GM19023 (cell line): ENCODE measurements at regions not wholly inside any gene's neighbourhood (a gene's known extent, or its start where the extent isn't known, plus 50 kb on each side); places are given as distances from the start of the nearest gene placed in this dataset.

ENCODE experiments used
- ATAC-seq: cut with Tn5 transposase; IDR thresholded peaks from one replicate; pipeline ENCODE4 v1.9.1; 2021; ENCODE audit warnings: mild to moderate bottlenecking, moderate library complexity; ENCODE audit not compliant: unreplicated experiment

DNA sequence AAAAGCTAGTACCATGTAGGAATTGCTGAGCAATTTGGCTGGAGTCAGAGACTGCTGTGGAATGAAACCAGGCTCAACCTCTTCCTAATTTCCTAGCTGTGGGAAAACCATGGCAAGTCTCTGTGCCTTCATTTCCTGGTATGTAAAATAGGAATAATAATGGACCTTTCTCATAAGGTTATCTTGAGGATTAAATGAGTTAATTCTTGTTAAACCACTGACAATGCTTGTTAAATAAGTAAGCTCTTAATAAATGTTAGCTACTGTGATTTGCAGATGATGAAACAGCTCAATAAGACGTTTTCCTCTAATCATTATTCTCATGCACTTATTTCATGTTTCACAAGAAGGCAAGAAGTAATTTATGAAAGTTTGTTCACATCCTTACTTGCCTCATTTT lies 346.7 kb downstream of the RND3 start:
- ATAC-seq = no peak

DNA sequence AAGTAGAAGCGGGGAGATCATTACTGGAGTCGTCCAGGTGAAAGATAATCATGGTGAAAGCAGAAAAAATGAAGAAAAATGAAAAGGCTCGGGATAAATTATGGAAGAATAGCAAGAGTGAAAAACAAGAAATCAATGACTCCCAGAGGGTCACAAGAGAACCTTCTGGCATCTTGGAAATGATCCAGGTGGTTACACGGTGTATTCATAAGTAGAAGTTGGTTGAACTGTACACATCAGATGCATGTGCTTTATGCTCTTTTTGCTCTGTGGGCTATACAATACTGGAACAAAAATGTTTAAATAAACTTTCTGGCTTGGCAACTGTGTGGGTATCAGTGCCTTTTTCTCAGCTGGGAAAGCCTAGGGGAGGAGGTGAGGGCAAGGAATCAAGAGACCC lies 348.9 kb downstream of the RND3 start:
- no peak for ATAC-seq

GRCh38 chr2:150137338-150138069 lies 350.0 kb downstream of the RND3 start:
- no peak for ATAC-seq

- no peak for ATAC-seq
These were observed 350.6 kb downstream of the RND3 start for GRCh38 chr2:150136893-150137292.

- ATAC-seq = no peak
These were observed 351.1 kb downstream of the RND3 start for GRCh38 chr2:150136401-150136800.

DNA sequence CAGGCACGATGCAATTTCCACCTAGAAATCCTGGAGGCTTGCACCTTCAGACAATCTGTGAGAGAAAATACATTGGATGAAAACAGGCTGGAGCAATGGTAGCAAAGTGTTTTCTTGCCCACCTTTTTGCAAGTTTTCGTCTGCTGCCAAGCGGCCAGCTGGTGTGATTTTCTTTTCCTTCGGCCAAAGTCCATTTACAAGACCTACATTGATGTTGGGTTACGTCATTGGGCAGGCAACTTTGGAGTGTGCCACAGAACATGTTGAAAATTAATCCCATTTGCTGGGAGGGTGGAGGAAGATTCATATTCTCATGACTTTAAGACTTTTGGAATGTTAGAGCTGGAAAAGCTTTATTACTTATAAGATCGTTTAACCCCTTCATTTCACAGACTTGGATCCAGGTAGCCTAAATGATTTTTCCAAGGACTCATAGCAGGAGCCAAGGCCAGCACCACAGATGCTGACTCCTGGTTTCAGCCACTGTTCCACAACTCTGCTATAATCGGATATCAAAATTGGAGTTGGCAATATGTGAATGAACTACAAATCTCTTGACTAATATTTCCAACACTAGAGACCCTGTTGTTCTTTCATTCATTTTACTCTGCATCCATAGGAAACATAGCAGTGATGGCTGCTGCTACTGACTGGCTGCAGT lies 352.1 kb downstream of the RND3 start:
- ATAC-seq = no peak

- ATAC-seq = no peak
These were observed 353.1 kb downstream of the RND3 start for GRCh38 chr2:150134223-150134857.

DNA sequence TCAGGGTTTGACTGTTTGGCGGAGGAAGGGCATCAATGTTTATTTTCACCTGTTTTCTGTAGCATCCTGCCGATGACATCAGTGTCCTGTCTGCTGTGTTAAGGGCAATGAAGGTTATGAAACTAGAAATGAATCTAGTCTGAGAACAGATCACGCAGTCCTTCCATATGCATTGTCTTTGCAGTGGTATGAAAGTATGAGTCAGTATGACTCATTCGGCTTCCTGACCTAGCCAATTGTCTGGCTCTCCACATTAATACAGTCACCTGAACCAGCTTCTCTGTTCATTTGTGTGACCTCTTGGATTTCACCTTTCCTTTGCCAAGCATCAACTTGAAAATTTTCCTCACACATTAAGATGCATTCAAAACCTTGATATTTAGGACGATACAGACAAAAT lies 353.8 kb downstream of the RND3 start:
- no peak for ATAC-seq

GRCh38 chr2:150129921-150130575 lies 357.4 kb downstream of the RND3 start:
- ATAC-seq = no peak

- ATAC-seq = no peak
These were observed 359.5 kb downstream of the RND3 start for GRCh38 chr2:150127995-150128394.

GRCh38 chr2:150127346-150127990 lies 360.0 kb downstream of the RND3 start:
- ATAC-seq = no peak

DNA sequence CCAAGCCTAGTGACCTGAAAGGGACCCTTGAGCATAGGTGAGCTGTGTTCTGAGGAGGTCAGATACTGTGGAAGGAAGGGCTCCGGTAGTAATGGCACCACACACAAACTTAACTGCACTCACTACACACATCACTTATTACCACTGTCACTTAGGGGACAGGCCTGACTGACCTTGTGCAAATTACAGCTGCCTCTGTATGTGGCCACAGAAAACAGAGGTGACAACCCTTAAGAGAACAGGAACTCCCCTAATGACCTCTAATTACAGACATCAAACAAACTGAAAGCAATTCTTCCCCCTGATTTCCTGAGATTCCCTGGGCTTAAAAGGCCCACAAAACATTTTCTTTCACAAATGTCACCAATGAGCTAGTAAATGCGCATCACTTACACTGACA lies 360.6 kb downstream of the RND3 start:
- ATAC-seq = no peak

GRCh38 chr2:150126143-150126740 lies 361.2 kb downstream of the RND3 start:
- no peak for ATAC-seq

GRCh38 chr2:150125708-150126107 lies 361.8 kb downstream of the RND3 start:
- ATAC-seq = no peak

- no peak for ATAC-seq
These were observed 362.3 kb downstream of the RND3 start for GRCh38 chr2:150125188-150125587.

DNA sequence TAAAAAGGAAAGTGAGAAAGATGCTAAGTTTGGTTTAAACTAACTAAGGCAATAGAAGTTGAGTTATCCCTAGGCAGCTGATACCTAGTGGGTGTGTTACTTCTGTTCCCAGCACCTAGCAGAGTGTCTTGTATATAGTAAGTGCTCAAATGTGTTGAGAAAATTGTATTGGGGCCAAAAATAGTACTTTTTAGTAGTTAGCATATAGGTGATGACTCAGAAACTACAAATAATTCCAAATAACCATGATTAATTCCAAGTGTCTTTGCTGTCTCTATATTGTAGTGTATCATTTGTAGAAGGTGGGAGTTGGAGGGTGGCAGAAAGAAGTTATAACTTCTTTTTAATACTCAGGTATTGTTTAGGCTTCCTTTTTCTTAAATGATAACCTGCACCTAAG lies 362.7 kb downstream of the RND3 start:
- no peak for ATAC-seq

DNA sequence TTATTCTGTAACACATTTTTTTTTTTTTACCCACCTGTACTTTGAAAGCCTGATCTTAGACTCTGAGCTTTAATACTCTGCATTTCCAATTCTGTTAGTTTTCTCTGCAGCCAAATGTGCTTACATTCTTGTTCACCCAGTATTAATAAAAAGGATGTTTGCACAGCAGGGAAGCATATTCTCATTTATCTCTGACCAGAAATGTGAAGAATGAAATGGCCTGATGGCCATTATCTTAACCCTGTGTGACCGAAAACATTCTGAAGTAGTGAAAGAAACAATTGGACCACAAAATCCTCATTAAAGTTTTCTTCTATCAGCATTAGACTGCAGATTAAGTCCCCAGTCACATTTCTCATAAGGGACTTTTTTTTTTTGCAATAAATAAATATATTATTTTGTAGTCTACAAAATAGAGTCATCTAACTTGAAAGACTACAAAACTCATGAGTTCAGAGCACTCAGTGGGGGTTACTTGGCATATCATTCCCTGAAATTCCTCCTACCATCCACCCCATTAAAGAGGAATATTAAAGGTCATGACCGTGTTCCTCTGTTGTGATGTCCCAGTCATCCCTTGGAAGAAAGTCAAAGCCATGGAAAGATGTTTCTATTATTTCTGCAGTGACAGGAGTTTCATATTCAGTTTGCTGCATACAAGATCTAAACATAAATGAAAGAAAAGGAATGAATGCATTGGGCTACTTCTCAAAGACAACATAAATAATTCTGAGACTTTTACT lies 364.4 kb downstream of the RND3 start:
- no peak for ATAC-seq

GRCh38 chr2:150122156-150122555 lies 365.3 kb downstream of the RND3 start:
- ATAC-seq = no peak

DNA sequence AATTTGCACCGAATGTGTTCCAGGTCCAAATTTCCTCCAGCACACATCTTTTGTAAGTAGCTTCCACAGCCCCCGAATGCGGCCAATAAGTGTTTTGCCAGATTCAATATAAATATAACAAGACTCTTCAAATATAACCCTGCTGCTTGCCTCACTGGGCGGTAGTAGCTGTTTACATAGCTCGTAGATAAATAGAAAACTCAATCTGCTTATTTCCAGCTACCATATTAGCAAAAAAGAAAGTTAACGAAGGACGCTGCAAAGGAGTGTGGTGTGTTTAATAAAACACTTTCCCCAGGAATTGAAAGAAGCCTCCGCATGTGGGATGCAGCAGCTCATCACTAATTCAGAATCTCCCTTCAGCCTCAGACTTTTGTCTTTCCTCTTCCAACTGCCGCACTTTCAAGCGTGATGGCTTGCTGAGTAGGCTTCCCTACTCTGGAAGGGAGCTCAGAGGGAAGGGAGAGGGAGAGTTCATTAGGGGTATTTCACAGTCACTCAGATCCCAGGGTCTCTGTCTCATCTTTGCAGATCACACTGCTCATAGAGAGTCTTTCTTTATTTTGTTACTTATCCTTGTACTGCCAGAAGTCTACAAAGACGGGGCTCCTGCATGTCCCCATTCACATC lies 367.0 kb downstream of the RND3 start:
- ATAC-seq = no peak

- ATAC-seq = no peak
These were observed 367.6 kb downstream of the RND3 start for GRCh38 chr2:150119819-150120218.
